ENCODE measurements at regions not wholly inside any gene's neighbourhood (a gene's known extent, or its start where the extent isn't known, plus 50 kb on each side); places are given as distances from the start of the nearest gene placed in this dataset.
A peak's percentile ranks its signal among the peaks of the same experiment; 100 is the strongest.

DNA sequence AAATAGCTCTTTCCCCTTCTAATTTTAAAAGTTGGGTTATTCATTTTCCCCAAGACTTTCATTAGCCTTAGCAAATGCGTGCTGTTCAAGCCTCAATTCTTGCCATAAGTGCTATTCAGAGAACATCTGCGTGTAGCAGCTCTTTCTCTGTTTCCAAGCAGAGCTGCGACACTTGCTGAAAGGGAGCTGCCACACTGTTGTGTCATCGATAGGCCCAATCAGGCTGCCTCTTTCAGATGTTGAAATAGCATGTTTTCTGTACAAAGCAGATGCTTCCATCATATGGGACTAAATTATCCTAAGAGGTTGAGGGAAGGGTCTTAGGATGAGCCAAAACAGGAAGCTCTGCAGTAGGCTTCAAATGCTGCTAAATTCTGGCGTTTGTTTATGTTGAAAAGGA, 220.9 kb upstream of the CDC14C start:
- peaks cover 2% of the 10 kb centered on the region for H3K27me3 ChIP-seq (ENCODE audit: insufficient read depth, poor library complexity, severe bottlenecking)
- H3K4me1 ChIP-seq (ENCODE audit: insufficient read depth, poor library complexity, severe bottlenecking) = no peaks in the 10 kb centered on the region
- H3K4me3 ChIP-seq (ENCODE audit: severe bottlenecking) = no peak overlapping the region
- DNase-seq (ENCODE audit: low spot score) (no peak), ATAC-seq (ENCODE audit: low read depth) (no peak)
- no peaks in the 10 kb centered on the region for H3K36me3 ChIP-seq (ENCODE audit: low read depth)
- TF ChIP-seq, protein P1, sequence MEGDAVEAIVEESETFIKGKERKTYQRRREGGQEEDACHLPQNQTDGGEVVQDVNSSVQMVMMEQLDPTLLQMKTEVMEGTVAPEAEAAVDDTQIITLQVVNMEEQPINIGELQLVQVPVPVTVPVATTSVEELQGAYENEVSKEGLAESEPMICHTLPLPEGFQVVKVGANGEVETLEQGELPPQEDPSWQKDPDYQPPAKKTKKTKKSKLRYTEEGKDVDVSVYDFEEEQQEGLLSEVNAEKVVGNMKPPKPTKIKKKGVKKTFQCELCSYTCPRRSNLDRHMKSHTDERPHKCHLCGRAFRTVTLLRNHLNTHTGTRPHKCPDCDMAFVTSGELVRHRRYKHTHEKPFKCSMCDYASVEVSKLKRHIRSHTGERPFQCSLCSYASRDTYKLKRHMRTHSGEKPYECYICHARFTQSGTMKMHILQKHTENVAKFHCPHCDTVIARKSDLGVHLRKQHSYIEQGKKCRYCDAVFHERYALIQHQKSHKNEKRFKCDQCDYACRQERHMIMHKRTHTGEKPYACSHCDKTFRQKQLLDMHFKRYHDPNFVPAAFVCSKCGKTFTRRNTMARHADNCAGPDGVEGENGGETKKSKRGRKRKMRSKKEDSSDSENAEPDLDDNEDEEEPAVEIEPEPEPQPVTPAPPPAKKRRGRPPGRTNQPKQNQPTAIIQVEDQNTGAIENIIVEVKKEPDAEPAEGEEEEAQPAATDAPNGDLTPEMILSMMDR (IDR thresholded peaks at IDR 0.05; ENCODE audit: poor library complexity, severe bottlenecking) = no peak
- H3K9me3 ChIP-seq (ENCODE audit: severe bottlenecking) = no peaks in the 10 kb centered on the region
- no peak overlapping the region for H3K27ac ChIP-seq (ENCODE audit: poor library complexity, severe bottlenecking)

DNA sequence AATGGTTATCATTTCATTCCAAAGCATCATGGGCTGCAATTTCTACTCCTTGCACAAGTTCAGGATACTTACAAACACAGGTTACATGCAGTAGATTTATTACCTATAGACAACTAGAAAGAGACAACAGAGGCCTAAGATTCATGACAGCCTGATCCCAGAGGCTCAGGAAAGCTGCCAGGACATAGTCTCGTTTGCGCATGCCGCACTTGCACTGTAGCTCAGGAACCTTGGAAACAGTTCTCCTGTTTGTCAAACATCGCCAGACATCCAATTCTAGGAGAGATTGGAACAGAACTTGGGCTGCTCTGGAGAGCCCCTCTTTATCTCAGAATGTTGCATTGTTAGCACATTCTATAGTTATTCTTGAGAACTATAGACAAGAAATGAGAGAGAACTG, 216.2 kb upstream of the CDC14C start:
- no peaks in the 10 kb centered on the region for H3K4me1 ChIP-seq (ENCODE audit: insufficient read depth, poor library complexity, severe bottlenecking)
- no peak for DNase-seq (ENCODE audit: low spot score)
- H3K4me3 ChIP-seq (ENCODE audit: severe bottlenecking) = no peak overlapping the region
- H3K9me3 ChIP-seq (ENCODE audit: severe bottlenecking) = no peaks in the 10 kb centered on the region
- H3K27me3 ChIP-seq (ENCODE audit: insufficient read depth, poor library complexity, severe bottlenecking) = no peaks in the 10 kb centered on the region
- TF ChIP-seq, protein P1 (IDR thresholded peaks at IDR 0.05; ENCODE audit: poor library complexity, severe bottlenecking) = no peak
- ATAC-seq (ENCODE audit: low read depth) = no peak
- no peaks in the 10 kb centered on the region for H3K36me3 ChIP-seq (ENCODE audit: low read depth)
- H3K27ac ChIP-seq (ENCODE audit: poor library complexity, severe bottlenecking) = no peak overlapping the region

DNA sequence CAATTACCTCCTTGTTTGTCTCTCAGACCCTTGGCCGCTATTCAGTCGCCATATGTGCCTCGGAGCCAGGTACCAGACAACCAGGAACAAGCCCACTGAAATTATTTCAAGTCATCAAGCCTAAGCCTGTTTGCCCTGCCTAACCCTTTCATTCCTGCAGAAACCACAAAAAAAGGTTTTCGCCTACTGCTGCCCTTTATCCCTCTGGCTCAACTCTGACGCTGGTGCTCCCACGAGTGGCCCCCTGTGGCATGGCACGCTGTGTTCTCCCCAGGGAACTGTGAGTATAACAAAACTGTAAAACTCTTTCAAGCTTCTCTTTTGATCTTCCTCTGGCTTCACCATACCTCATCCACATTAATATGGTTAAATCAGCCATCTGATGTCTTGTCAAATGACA, 215.7 kb upstream of the CDC14C start:
- Histone ChIP-seq H3K4me1 (ENCODE audit: insufficient read depth, poor library complexity, severe bottlenecking) (no peaks in the 10 kb centered on the region), H3K36me3 (ENCODE audit: low read depth) (no peaks in the 10 kb centered on the region), H3K27ac (ENCODE audit: poor library complexity, severe bottlenecking) (no peak overlapping the region), H3K9me3 (ENCODE audit: severe bottlenecking) (no peaks in the 10 kb centered on the region), H3K27me3 (ENCODE audit: insufficient read depth, poor library complexity, severe bottlenecking) (no peaks in the 10 kb centered on the region), H3K4me3 (ENCODE audit: severe bottlenecking) (no peak overlapping the region)
- ATAC-seq (ENCODE audit: low read depth) (peak; percentile 49; the same call in 1 of the 3 replicates), DNase-seq (ENCODE audit: low spot score) (no peak)
- TF ChIP-seq, protein P1 (IDR thresholded peaks at IDR 0.05; ENCODE audit: poor library complexity, severe bottlenecking) = no peak

DNA sequence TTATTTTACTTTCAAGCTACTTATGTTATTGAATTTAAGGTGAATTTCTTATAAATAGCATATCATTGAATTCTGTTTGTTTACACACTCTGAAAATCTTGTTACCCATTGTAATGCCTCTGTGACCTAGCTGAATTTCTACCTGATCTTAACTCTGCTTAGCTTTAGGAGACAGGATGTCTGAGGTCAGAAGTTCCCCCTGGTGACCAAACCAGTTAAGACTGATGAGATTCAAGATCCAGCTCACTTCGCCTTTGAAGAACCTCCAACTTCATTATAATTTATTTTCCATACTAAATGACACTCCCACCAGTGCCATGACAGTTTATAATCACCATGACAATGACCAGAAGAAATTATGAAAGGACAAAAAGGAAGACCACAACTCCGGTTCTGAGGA, 213.4 kb upstream of the CDC14C start:
- DNase-seq (ENCODE audit: low spot score) = no peak
- H3K27ac ChIP-seq (ENCODE audit: poor library complexity, severe bottlenecking) = no peak overlapping the region
- TF ChIP-seq, protein P1 (IDR thresholded peaks at IDR 0.05; ENCODE audit: poor library complexity, severe bottlenecking) = no peak
- no peak overlapping the region for H3K4me3 ChIP-seq (ENCODE audit: severe bottlenecking)
- no peaks in the 10 kb centered on the region for H3K36me3 ChIP-seq (ENCODE audit: low read depth)
- no peaks in the 10 kb centered on the region for H3K27me3 ChIP-seq (ENCODE audit: insufficient read depth, poor library complexity, severe bottlenecking)
- no peaks in the 10 kb centered on the region for H3K9me3 ChIP-seq (ENCODE audit: severe bottlenecking)
- H3K4me1 ChIP-seq (ENCODE audit: insufficient read depth, poor library complexity, severe bottlenecking) = no peaks in the 10 kb centered on the region
- no peak for ATAC-seq (ENCODE audit: low read depth)

DNA sequence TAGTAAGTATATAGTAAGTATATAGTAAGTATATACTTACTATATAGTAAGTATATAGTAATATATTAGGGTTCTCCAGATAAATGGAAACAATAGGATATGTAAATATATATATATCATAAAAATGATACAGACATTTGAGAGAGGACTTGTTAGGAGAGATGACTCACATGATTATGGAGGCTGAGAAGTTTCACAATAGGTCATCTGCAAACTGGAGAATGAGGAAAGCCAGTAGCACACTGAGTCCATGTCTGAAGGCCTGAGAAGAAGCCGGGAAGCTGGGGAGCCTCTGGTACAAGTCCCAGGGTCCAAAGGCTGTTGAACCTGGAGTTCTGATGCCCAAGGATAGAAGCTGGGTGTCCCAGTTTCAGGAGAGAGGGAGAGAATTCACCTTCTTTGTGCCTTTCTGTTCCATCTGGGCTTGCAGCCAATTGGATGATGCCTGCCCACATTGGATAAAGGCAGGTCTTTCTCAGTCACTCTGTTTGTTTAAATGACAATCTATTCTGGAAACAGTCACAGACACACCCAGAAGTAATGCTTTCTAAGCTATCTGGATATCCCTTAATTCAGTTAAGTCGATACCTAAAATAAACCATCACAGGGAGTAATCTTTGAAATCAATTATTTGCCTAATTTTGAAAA, 205.5 kb upstream of the CDC14C start:
- ATAC-seq (ENCODE audit: low read depth) = peak; percentile 33; the same call in 1 of the 3 replicates
- no peak for DNase-seq (ENCODE audit: low spot score)
- Histone ChIP-seq H3K9me3 (ENCODE audit: severe bottlenecking) (no peaks in the 10 kb centered on the region), H3K4me3 (ENCODE audit: severe bottlenecking) (no peak overlapping the region), H3K27ac (ENCODE audit: poor library complexity, severe bottlenecking) (no peak overlapping the region), H3K4me1 (ENCODE audit: insufficient read depth, poor library complexity, severe bottlenecking) (no peaks in the 10 kb centered on the region), H3K27me3 (ENCODE audit: insufficient read depth, poor library complexity, severe bottlenecking) (no peaks in the 10 kb centered on the region), H3K36me3 (ENCODE audit: low read depth) (no peaks in the 10 kb centered on the region)
- TF ChIP-seq, protein P1 (IDR thresholded peaks at IDR 0.05; ENCODE audit: poor library complexity, severe bottlenecking) = no peak
